Prostate gland (tissue), 2 donors: ENCODE measurements at regions not wholly inside any gene's neighbourhood (a gene's known extent, or its start where the extent isn't known, plus 50 kb on each side); places are given as distances from the start of the nearest gene placed in this dataset.

ENCODE experiments used
- DNase-seq: peaks from one replicate; pipeline ENCODE4 v3.0.0-alpha.2; 2019; ENCODE audit warnings: low spot score
- H3K27ac ChIP-seq, 2 donors: fragments of 200-600 bp; sonication (generic); 2 replicates each; pipeline ENCODE4 v1.5.1; 2017 to 2019
- H3K27me3 ChIP-seq: fragments of 200-600 bp; sonication (generic); replicated peaks from 2 replicates; pipeline ENCODE4 v1.5.1; 2019; ENCODE audit not compliant: insufficient read depth
- H3K36me3 ChIP-seq, 2 donors: fragments of 200-600 bp; sonication (generic); 1 replicate in 1 of 2; 2 replicates in 1 of 2; pipeline versions ENCODE4 v1.5.1 to v1.8.1; 2017 to 2019
- H3K4me1 ChIP-seq: fragments of 200-600 bp; sonication (generic); replicated peaks from 2 replicates; pipeline ENCODE4 v1.5.1; 2019
- H3K4me3 ChIP-seq, 2 donors: fragments of 200-600 bp; sonication (generic); 2 replicates each; pipeline ENCODE4 v1.5.1; 2017 to 2019
- H3K9me3 ChIP-seq: fragments of 200-600 bp; sonication (generic); 2 replicates; pipeline ENCODE4 v1.5.1; 2017
- CTCF ChIP-seq, 4 experiments: fragments of 200-600 bp in 2 of 4; fragments of 450-650 bp in 2 of 4; sonication (generic) in 2 of 4; IDR thresholded peaks; 1 replicate in 3 of 4; 2 replicates in 1 of 4; pipeline ENCODE4 v1.5.1; 2016 to 2019; ENCODE audit warnings: antibody characterized with exemption in 4 of 4, mild to moderate bottlenecking in 2 of 4, moderate library complexity in 2 of 4
- POLR2A ChIP-seq: fragments of 450-650 bp; IDR thresholded peaks from one replicate; pipeline ENCODE4 v1.6.1; 2016; ENCODE audit warnings: antibody characterized with exemption, mild to moderate bottlenecking
- POLR2AphosphoS5 ChIP-seq: sonication (generic); formaldehyde crosslinking; IDR thresholded peaks from one replicate; pipeline ENCODE4 v1.6.1; 2017; ENCODE audit warnings: antibody characterized with exemption
- WGBS: methylation state at CpG from one replicate; pipeline ENCODE4 v1.1.5; 2018; 5-methylcytosine and 5-hydroxymethylcytosine counted together
- intact Hi-C: fragments of 100-400 bp; cut with DNase I; formaldehyde crosslinking; loops from one replicate; pipeline ENCODE4 v1.14.2; 2022

DNA sequence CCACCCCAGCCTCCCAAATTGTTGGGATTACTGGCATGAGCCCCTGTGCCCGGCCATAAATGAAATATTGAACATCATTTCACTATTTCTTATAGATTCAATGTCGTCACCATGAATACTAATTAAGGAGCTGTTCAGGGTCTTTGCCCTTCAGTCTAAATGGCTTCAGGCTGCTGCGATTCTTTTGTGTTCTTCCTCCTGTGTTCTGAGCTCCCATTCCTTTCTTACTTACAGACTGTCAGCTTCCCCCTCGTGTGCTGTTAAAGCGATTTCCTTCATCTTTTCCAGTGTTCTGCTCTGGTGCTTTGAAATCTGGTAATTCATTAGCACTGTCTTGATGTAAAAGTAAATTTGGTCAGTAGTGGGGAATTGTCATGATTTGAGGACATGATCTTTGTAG is 63.3 kb upstream of the PRDM1 start:
- H3K9me3 ChIP-seq: no peaks in the 10 kb centered on the region
- no peak overlapping the region for H3K4me3 ChIP-seq
- H3K36me3 ChIP-seq: no peaks in the 10 kb centered on the region
- intact Hi-C loops: no loop called here
- TF ChIP-seq POLR2AphosphoS5 (no peak), CTCF (IDR thresholded peaks at IDR 0.05) (no peak), POLR2A (no peak)
- H3K27ac ChIP-seq: no peak overlapping the region
- H3K4me1 ChIP-seq: no peaks in the 10 kb centered on the region
- H3K27me3 ChIP-seq: no peaks in the 10 kb centered on the region
- 94% methylated on average over 5 of the region's 5 CpGs for WGBS
- no peak for DNase-seq

DNA sequence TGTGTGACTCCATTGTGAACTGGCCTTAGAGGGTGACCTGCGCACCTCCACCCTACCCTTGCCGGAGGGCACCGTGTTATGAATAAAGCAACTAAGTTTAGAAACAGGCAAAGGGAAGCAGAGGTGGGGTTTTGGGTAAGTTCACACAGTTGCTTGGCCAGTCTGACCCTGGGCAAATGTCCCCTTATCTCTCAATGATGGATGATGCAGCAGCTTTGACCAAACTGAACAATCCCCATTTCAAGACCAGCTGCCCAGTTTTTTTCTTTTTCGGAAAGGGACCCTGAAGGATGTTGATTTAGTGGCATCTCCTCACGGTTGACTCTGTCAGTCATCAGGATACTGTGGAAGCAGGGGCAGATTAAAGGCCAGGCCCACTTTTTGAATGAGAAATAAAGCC is 68.7 kb upstream of the PRDM1 start:
- Histone ChIP-seq H3K27ac (no peak overlapping the region), H3K9me3 (no peaks in the 10 kb centered on the region), H3K4me3 (no peak overlapping the region), H3K36me3 (no peaks in the 10 kb centered on the region), H3K27me3 (no peaks in the 10 kb centered on the region), H3K4me1 (no peaks in the 10 kb centered on the region)
- DNase-seq: no peak
- intact Hi-C loops: no loop called here
- TF ChIP-seq POLR2AphosphoS5: no peak
- no peak for TF ChIP-seq POLR2A
- TF ChIP-seq CTCF (IDR thresholded peaks at IDR 0.05): no peak
- WGBS: 88% methylated on average over 5 of the region's 5 CpGs

- DNase-seq: no peak
- TF ChIP-seq POLR2A: no peak
- 54% methylated on average over 2 of the region's 2 CpGs for WGBS
- intact Hi-C loops: no loop called here
- H3K36me3 ChIP-seq: no peaks in the 10 kb centered on the region
- no peaks in the 10 kb centered on the region for H3K27me3 ChIP-seq
- H3K27ac ChIP-seq: no peak overlapping the region
- no peaks in the 10 kb centered on the region for H3K4me1 ChIP-seq
- H3K9me3 ChIP-seq: no peaks in the 10 kb centered on the region
- no peak overlapping the region for H3K4me3 ChIP-seq
Observed at GRCh38 chr6:106014955-106015354, 71.2 kb upstream of the PRDM1 start.

DNA sequence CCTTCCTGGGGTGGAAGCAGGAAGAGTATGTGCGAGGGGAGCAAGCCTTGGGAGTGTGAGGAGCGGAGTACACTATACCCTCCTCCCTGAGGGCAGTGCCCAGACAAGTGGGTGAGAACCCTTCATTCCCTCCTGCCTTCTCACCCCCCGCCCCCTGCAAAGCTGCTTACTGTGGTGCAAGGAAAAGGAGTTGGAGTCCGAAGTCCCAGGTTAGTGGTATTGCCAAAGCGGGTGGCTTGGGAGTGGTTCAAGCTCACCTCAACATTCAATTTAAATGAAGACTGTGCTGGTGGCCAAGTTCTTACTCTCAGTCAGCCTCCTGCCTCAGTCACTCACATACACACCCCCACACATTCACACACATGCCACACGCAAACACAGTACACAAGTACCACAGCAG is 74.7 kb upstream of the PRDM1 start:
- no peaks in the 10 kb centered on the region for H3K27me3 ChIP-seq
- no peak for DNase-seq
- H3K9me3 ChIP-seq: no peaks in the 10 kb centered on the region
- H3K27ac ChIP-seq: no peak overlapping the region
- H3K4me3 ChIP-seq: no peak overlapping the region
- intact Hi-C loops: no loop called here
- no peaks in the 10 kb centered on the region for H3K36me3 ChIP-seq
- WGBS: 98% methylated on average over 6 of the region's 6 CpGs
- TF ChIP-seq POLR2A (no peak), CTCF (IDR thresholded peaks at IDR 0.05) (no peak), POLR2AphosphoS5 (no peak)
- no peaks in the 10 kb centered on the region for H3K4me1 ChIP-seq

DNA sequence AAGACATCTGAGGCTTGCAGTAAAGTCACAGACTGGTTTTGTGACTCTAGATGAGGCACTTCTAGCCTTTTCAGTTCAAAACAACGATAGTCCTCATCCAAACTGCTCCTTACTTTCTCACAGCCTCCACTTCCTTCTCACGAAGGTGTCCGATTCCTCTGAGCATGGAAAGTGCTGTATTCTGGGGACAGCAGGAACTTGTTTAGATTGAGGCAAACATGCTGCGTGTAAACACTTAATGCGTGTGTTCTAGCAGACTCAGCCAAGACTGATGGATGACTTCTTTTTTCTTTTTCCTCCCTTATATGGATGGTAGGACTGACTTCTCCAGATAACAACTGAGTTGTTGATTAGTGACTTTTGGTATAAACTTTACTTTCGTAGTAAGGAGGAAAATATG is 80.2 kb upstream of the PRDM1 start:
- H3K36me3 ChIP-seq: no peaks in the 10 kb centered on the region
- no peak overlapping the region for H3K4me3 ChIP-seq
- H3K27ac ChIP-seq: no peak overlapping the region
- WGBS: 80% methylated on average over 6 of the region's 6 CpGs
- no peaks in the 10 kb centered on the region for H3K27me3 ChIP-seq
- TF ChIP-seq POLR2AphosphoS5 (no peak), POLR2A (no peak), CTCF (IDR thresholded peaks at IDR 0.05) (no peak)
- no peaks in the 10 kb centered on the region for H3K9me3 ChIP-seq
- no peaks in the 10 kb centered on the region for H3K4me1 ChIP-seq
- intact Hi-C loops: no loop called here
- DNase-seq: no peak
